HG03575 (cell line): ENCODE measurements at regions not wholly inside any gene's neighbourhood (a gene's known extent, or its start where the extent isn't known, plus 50 kb on each side); places are given as distances from the start of the nearest gene placed in this dataset.

ENCODE experiments used
- ATAC-seq: cut with Tn5 transposase; IDR thresholded peaks from one replicate; pipeline ENCODE4 v1.9.1; 2021; ENCODE audit not compliant: unreplicated experiment, insufficient number of reproducible peaks, low FRiP score; ENCODE audit errors: extremely low read depth

- ATAC-seq: no peak
These were observed 296.5 kb upstream of the ADGRL4 start for GRCh38 chr1:79303040-79303439.

DNA sequence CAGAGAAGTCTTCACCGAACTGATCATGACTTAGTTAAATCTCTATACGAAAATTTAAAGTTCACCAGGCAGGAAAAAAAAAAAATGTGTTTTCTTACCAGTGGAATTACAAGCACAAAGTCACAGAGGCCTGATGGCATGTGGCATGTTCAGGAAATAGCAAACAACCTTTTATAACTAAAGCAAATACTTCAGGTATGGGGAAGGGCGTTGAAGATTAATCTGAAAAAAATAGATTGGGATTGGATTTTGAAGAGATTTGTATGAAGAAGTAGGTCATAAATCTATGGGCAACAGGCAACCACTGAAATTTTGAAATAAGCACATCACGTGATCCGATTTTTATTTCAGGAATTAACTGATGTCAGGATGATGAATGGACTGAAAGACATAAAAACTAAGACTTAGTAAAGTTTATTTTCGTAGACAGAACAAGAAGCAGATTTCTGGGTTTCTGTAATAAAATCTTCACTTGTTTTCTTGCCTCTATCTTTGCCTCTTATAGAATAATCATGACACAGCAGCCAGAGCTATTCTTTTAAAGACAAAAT is 295.9 kb upstream of the ADGRL4 start:
- ATAC-seq: no peak

- no peak for ATAC-seq
These were observed 289.4 kb upstream of the ADGRL4 start for GRCh38 chr1:79295967-79296366.

DNA sequence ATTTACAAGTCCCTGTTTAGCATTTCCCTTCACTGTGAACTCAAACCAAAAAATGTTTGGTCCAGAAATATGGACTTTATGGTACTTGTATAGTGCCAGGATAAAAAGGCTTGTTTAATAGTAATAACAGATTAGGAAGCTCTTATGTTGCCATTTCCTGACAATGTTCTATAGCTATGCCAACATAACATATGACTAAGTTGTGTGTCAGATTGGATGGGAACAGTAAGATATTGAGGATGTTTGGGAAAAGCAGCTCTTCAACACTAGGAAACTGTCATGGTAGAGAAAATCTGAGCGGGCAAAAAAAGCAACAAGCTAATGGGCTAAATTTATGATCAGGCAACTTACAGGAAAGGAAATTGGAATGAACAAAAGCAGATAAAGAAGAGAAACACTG is 287.1 kb upstream of the ADGRL4 start:
- no peak for ATAC-seq

- ATAC-seq: no peak
These were observed 284.5 kb upstream of the ADGRL4 start for GRCh38 chr1:79290927-79291474.

DNA sequence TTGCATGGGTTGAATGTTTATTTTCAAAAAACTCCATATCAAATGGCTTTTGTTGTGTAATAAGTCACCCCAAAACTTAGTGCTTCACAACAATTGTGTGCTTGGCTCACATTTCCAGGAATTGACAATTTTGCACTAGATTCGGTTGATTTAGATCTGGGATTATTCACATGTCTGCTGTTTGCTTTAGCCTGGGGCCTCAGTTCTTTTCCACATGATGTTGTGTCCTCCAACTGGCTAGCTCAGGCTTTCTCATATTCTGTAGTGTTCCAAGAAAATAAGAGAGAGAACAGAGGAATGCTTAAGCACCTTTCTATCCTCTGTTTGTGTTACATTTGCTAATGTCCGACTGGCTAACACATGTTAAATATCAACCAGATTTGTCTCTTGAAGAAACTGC is 281.5 kb upstream of the ADGRL4 start:
- no peak for ATAC-seq

- ATAC-seq: no peak
These were observed 279.1 kb upstream of the ADGRL4 start for GRCh38 chr1:79285667-79286066.

- ATAC-seq: no peak
These were observed 276.9 kb upstream of the ADGRL4 start for GRCh38 chr1:79283451-79283850.

DNA sequence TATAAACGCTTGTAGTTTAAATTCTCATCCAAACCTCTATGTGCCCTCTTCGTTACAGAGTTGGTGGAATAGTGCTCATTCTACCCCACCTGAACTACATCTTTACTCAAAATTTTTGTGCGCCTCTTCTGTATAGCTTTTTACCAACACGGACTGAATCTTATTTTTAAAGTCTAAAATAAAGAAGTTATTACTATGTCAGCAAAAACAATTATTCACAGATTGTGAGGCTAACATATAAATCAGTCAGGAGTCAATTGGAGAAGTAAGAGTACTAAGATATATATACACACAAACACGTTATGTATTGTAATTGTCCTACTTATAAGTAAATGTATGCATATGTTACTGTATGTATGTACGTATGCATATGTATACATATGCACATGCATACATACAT is 274.9 kb upstream of the ADGRL4 start:
- ATAC-seq: no peak

GRCh38 chr1:79271759-79272158 is 265.2 kb upstream of the ADGRL4 start:
- ATAC-seq: no peak

DNA sequence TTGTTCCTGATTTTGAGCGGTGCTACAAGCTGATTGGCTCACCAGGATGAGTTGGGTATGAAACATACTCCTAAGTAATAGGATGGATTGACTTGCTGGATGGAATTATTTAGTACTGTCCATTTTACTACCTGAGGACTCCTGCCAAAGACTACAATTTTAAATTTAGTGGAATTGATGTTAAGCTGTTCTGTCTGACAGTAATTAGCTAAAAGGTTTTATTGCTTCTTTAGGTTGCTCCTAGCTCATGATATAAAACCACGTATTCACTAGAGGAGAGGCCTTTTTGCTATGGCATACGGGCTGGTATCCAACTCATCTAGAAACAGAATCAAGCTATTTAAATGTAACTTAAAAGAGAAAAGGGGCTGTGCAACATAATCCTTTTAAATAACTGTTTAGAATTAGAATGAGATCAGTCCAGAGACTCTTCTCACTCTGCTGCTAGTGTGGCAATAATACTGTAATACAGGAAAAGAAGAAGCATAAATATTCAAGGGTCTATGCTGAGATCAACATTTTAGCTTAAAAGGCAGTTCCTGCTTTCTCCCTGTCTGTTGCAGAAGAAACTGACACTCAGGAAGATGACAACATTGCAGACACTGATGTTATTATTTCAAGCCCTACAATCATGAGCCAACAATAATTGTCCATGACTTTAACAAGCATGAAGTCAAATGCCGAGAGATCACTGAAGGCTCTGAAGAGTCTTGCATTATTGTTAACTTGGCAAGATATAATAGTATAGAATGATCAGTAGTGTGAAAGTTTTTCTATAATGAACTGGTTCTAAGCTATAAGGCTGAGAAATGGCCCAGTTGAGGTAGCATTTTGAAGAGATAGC is 258.7 kb upstream of the ADGRL4 start:
- ATAC-seq: no peak

GRCh38 chr1:79264285-79264684 is 257.8 kb upstream of the ADGRL4 start:
- no peak for ATAC-seq

DNA sequence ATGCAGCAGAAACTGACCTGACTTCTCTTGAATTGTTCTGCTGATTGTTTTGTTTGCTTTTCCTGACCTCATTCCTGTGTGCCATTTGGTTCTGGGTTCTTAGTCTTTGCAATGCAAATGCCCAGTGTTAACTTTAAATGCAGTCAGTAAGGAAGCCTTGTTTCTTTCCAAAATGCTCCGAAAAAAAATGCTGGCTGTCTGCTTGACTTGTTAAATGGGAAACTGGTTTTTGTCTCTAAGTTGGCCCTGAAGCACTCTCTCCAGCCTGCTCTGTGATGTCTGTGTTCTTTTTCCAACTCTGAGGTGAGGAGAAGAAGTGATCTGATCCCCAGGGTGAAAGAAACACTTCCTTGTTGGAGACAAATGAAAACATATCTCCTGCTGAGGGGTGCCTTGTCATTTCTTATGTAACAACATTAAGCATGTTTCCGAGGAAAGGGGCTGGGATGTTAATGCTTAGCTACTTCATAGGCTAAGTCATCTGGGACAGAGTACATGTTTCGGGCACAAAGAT is 256.3 kb upstream of the ADGRL4 start:
- no peak for ATAC-seq

DNA sequence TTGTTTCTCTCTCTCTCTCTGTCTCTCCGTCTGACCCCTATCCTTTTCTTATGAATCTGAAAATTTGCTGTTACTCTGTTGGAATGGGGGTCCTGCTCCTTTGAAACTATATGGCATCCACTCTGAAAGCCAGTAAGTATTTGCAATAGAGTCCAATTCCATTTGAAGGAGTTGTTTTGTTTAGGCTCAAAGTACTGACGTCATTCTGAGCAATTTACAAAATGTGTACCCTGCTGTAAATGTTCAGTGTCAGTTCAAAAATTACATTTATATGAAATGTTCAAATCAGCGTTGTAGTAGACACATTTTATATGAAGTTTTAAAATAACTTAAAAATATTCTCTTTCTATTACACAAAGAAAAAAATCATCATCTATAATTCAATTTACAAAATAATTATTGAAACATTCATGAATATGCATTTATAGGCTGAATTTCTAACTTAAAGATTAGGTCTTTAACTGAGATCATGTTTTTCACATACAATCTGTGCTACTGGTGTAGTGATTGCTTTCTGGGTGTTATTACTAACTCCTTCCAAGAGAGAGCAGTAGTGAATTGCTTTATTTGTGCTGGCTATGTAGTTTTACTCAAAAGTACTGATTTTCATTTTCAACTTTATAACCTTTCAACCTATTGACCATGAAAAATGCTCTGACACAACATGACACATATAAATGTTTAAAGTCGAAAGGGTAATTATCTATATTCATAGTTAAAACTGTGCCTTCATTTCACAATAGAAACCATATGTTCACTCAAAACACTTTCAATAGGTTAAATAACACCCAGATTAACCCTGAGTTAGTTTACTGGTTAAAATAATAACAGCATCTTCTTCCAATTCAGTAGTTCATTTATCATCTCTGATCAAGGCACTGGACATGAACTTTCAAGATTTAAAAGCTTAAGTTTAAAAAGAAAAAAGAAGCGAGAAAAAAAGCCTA is 253.1 kb upstream of the ADGRL4 start:
- ATAC-seq: no peak

DNA sequence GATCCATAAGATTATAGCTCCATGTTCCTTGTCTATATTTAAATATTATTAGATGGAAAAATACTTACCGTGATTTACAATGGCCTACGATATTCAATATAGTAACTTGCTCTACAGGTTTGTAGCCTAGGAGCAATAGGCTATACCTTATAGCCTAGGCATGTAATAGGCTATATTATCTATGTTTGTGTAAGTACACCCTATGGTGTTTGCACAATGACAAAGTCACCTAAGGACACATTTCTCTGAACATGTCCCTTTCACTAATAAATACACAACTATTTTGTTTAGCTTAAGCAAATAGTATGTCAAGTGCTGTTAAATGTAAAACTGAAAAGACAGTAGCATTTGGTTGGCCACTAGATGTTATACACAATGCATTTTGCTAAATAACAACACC is 248.9 kb upstream of the ADGRL4 start:
- no peak for ATAC-seq

DNA sequence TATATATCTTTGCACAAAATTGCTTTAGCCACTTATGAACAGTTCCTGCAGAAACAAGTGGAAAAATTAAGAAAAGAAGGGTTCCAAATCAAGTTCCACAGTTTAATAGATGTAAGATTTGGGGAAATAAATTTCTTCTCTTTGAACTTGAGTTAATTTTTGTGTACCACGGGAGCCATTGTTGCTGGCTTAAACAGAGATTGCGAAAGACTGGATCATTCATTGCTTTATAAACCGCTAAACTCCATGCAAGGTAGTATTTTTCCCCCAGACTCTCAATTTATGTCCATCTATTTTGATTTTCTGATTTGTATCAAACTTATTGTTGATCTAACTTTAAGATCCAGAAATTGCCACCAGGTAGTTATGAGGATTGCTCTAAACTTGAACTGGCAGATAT is 246.1 kb upstream of the ADGRL4 start:
- no peak for ATAC-seq

- no peak for ATAC-seq
These were observed 233.3 kb upstream of the ADGRL4 start for GRCh38 chr1:79239840-79240239.

DNA sequence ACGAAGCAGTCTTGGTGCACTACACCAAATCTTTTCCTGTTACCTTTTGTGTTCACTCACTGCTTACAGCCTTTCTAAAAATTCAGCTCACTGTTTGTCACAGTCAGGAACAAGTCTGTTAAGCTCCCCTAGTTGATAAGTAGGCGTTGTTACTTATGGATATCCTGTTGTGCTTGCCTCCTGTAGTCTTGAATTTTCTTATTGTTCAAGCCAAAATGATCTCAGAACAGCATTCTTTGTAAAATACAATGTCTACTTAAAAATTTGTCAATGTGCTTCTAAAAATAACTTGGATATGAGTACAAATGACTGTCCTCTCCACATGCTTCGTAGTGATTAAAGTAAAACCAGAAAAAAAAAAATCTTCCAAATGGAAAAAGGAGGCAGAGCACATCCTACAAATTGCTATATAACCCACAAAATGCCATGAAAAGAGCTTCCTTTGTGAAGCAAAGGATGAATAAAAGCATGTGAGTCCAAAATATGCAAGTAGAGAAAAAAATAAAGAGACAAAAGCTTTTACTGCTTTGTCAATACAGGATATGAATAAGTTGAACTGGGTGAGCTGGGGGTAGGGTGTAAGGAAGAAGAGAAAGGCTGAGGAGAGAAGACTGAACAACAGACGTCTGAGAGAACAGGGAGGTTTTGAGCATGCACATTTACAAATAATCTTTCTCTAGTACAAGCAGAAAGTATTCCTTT is 228.9 kb upstream of the ADGRL4 start:
- no peak for ATAC-seq

DNA sequence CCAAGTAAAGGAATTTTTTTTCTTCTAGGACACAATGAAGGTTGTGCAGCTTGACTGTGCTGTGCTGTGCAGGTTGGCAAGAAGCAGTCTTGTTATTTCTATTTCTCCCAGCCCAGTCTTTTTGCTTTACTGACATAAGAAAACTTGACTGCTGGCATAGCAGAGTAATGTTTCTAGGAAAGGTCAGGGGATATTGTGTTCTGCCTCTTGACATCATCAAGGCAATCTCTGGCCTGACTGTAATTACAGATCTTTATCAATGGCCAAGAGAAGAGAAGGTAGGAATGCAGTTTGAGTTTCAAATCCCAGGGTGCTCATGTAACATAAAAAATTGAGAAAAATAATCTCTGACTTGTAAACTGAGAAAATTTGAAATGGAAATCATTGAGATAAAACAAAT is 226.3 kb upstream of the ADGRL4 start:
- no peak for ATAC-seq
